Hepatocyte (in vitro differentiated cells): ENCODE measurements at regions not wholly inside any gene's neighbourhood (a gene's known extent, or its start where the extent isn't known, plus 50 kb on each side); places are given as distances from the start of the nearest gene placed in this dataset.

ENCODE experiments used
- DNase-seq: peaks from one replicate; pipeline ENCODE4 v3.0.0-alpha.2; 2016; ENCODE audit warnings: low spot score
- H2AFZ ChIP-seq: fragments of 200-600 bp; sonication (generic); 2 replicates; pipeline ENCODE4 v1.6.0; 2016; ENCODE audit warnings: antibody characterized with exemption, mild to moderate bottlenecking
- H3K27ac ChIP-seq: fragments of 200-600 bp; sonication (generic); 2 replicates; pipeline ENCODE4 v1.5.1; 2016; ENCODE audit warnings: mild to moderate bottlenecking
- H3K27me3 ChIP-seq: fragments of 200-600 bp; sonication (generic); 2 replicates; pipeline ENCODE4 v1.6.1; 2016
- H3K36me3 ChIP-seq: fragments of 200-600 bp; sonication (generic); replicated peaks from 2 replicates; pipeline ENCODE4 v1.5.1; 2016; ENCODE audit warnings: low read depth; ENCODE audit not compliant: insufficient read depth
- H3K4me1 ChIP-seq: fragments of 200-600 bp; sonication (generic); 2 replicates; pipeline ENCODE4 v1.5.1; 2016; ENCODE audit warnings: mild to moderate bottlenecking, moderate library complexity; ENCODE audit not compliant: insufficient read depth
- H3K4me2 ChIP-seq: fragments of 200-600 bp; sonication (generic); 2 replicates; pipeline ENCODE4 v1.6.0; 2016
- H3K4me3 ChIP-seq: fragments of 200-600 bp; sonication (generic); 2 replicates; pipeline ENCODE4 v1.5.1; 2016; ENCODE audit warnings: mild to moderate bottlenecking
- H3K79me2 ChIP-seq: fragments of 200-600 bp; sonication (generic); 2 replicates; pipeline ENCODE4 v1.6.0; 2017; ENCODE audit warnings: mild to moderate bottlenecking
- H3K9me2 ChIP-seq: fragments of 200-600 bp; sonication (generic); replicated peaks from 2 replicates; pipeline ENCODE4 v1.6.0; 2017; ENCODE audit warnings: mild to moderate bottlenecking; ENCODE audit not compliant: insufficient read depth
- H3K9me3 ChIP-seq: fragments of 200-600 bp; sonication (generic); 2 replicates; pipeline ENCODE4 v1.5.1; 2016; ENCODE audit warnings: low read depth, mild to moderate bottlenecking
- H4K20me1 ChIP-seq: fragments of 200-600 bp; sonication (generic); 2 replicates; pipeline ENCODE4 v1.6.0; 2016; ENCODE audit warnings: mild to moderate bottlenecking; ENCODE audit not compliant: insufficient read depth, poor library complexity, severe bottlenecking
- EZH2 ChIP-seq: fragments of 200-600 bp; sonication (generic); IDR thresholded peaks from 2 replicates; pipeline ENCODE4 v1.6.1; 2016; ENCODE audit warnings: antibody characterized with exemption, mild to moderate bottlenecking, borderline replicate concordance
- EZH2phosphoT487 ChIP-seq: fragments of 200-600 bp; sonication (generic); IDR thresholded peaks from one replicate; pipeline ENCODE4 v1.6.1; 2018; ENCODE audit warnings: antibody characterized with exemption, mild to moderate bottlenecking, low read depth, moderate library complexity; ENCODE audit not compliant: unreplicated experiment, severe bottlenecking
- whole genome bisulfite sequencing: methylation state at CpG from one replicate; pipeline ENCODE4 v1.1.6; 2016; ENCODE audit warnings: low lambda C conversion rate; ENCODE audit errors: missing lambda C conversion rate; 5-methylcytosine and 5-hydroxymethylcytosine counted together
- TF ChIP-seq, protein P1 (sequence below): fragments of 200-600 bp; sonication (generic); IDR thresholded peaks from 2 replicates; pipeline ENCODE4 v1.5.1; 2016; ENCODE audit warnings: antibody characterized with exemption, mild to moderate bottlenecking; ENCODE audit not compliant: poor library complexity

DNA sequence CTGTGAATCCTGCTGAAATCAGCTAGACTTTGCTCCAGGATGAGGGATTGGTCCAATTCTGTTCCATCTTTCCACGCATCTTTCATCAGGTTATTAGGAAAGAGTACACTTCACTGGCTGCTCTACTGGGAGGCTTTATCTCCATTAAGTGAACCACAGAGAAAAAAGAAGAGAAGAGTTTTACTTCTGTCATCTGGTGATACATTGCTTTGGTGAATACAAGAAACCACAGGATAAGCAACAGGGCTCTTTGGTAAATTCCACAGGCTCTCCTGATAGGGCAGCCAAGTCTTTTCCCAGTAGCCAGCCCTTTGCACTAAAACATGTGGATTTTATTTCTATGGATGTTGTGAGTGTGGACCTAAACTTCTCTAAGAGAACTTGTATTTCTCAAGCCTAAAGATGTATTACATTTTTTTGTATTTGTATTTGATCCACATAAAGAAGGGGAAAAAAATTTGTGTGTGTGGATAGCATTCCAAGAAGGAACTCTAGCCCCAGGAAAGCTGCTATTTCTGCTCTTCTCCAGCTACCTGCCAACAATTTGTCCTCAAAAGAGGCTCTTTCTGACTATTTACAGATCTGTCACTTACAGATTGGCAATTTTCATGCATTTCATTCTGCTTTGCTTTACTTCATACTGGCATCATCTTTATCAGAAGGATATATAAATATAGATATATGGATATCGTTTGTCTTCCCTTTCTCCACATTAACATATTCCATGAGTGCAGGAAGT, 1117.6 kb upstream of the TMEM132C start:
- DNase-seq: no peak
- H3K4me3 ChIP-seq: no peak overlapping the region
- no peaks in the 10 kb centered on the region for H4K20me1 ChIP-seq
- H2AFZ ChIP-seq: no peak overlapping the region
- no peaks in the 10 kb centered on the region for H3K4me1 ChIP-seq
- no peak overlapping the region for H3K4me2 ChIP-seq
- H3K79me2 ChIP-seq: no peaks in the 10 kb centered on the region
- no peak for TF ChIP-seq EZH2
- no peak for TF ChIP-seq EZH2phosphoT487
- TF ChIP-seq, protein P1, sequence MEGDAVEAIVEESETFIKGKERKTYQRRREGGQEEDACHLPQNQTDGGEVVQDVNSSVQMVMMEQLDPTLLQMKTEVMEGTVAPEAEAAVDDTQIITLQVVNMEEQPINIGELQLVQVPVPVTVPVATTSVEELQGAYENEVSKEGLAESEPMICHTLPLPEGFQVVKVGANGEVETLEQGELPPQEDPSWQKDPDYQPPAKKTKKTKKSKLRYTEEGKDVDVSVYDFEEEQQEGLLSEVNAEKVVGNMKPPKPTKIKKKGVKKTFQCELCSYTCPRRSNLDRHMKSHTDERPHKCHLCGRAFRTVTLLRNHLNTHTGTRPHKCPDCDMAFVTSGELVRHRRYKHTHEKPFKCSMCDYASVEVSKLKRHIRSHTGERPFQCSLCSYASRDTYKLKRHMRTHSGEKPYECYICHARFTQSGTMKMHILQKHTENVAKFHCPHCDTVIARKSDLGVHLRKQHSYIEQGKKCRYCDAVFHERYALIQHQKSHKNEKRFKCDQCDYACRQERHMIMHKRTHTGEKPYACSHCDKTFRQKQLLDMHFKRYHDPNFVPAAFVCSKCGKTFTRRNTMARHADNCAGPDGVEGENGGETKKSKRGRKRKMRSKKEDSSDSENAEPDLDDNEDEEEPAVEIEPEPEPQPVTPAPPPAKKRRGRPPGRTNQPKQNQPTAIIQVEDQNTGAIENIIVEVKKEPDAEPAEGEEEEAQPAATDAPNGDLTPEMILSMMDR: no peak
- 58% methylated on average over 2 of the region's 2 CpGs for WGBS
- H3K27ac ChIP-seq: no peak overlapping the region
- H3K9me2 ChIP-seq: no peaks in the 10 kb centered on the region
- no peaks in the 10 kb centered on the region for H3K36me3 ChIP-seq
- H3K27me3 ChIP-seq: no peaks in the 10 kb centered on the region
- H3K9me3 ChIP-seq: no peaks in the 10 kb centered on the region

DNA sequence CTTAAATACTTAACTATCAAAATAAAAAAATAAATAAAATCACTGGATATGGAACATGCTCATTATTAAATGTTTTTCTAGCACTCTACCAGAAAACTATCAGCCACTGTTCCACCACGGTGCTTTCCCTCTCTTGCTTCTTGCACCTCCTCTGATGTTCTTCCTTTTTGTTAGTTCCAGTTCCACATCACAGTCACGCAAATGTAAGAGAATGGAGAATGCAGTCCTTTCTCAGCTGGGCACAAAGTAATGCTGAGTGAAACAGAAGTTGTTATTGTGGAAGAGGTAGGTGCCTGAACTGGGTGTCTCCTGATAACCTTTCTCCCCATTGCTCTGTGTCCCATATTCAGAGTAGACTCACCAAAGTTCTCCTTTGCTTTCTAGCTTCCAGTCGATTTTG, 1116.9 kb upstream of the TMEM132C start:
- TF ChIP-seq EZH2phosphoT487 (no peak), EZH2 (no peak)
- TF ChIP-seq, protein P1: no peak
- Histone ChIP-seq H4K20me1 (no peaks in the 10 kb centered on the region), H3K9me2 (no peaks in the 10 kb centered on the region), H3K79me2 (no peaks in the 10 kb centered on the region), H3K4me2 (no peak overlapping the region), H2AFZ (no peak overlapping the region), H3K4me1 (no peaks in the 10 kb centered on the region), H3K9me3 (no peaks in the 10 kb centered on the region), H3K27ac (no peak overlapping the region), H3K27me3 (no peaks in the 10 kb centered on the region), H3K4me3 (no peak overlapping the region), H3K36me3 (no peaks in the 10 kb centered on the region)
- WGBS: 79% methylated on average over 3 of the region's 3 CpGs
- no peak for DNase-seq

DNA sequence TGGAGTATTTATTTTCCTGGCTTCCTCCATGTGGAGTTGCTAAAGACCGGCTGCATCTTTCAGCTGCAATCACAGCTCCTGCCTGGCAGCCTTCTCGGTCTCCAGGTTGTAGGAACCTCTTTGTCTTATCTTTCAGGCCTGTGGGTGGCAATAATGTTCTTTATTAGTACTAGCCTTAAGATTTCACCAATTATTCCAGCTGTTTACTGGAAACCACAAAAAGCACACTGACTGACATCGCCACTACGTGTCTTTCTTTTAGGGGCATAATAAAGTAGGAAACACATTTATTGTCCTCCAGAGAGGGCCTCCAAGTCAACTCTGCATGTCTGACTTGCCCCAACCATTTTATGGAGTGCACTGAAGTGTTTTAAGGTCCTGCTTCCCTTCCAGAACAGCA, 1116.5 kb upstream of the TMEM132C start:
- no peaks in the 10 kb centered on the region for H3K9me2 ChIP-seq
- H3K4me1 ChIP-seq: no peaks in the 10 kb centered on the region
- TF ChIP-seq EZH2 (no peak), EZH2phosphoT487 (no peak)
- TF ChIP-seq, protein P1: peak; percentile 14
- H3K27ac ChIP-seq: no peak overlapping the region
- no peak for DNase-seq
- no peaks in the 10 kb centered on the region for H3K27me3 ChIP-seq
- no peaks in the 10 kb centered on the region for H4K20me1 ChIP-seq
- no peak overlapping the region for H2AFZ ChIP-seq
- 69% methylated on average over 4 of the region's 4 CpGs for WGBS
- H3K4me2 ChIP-seq: no peak overlapping the region
- H3K4me3 ChIP-seq: no peak overlapping the region
- no peaks in the 10 kb centered on the region for H3K79me2 ChIP-seq
- no peaks in the 10 kb centered on the region for H3K9me3 ChIP-seq
- H3K36me3 ChIP-seq: no peaks in the 10 kb centered on the region
